ENCODE measurements at regions not wholly inside any gene's neighbourhood (a gene's known extent, or its start where the extent isn't known, plus 50 kb on each side); places are given as distances from the start of the nearest gene placed in this dataset.

DNA sequence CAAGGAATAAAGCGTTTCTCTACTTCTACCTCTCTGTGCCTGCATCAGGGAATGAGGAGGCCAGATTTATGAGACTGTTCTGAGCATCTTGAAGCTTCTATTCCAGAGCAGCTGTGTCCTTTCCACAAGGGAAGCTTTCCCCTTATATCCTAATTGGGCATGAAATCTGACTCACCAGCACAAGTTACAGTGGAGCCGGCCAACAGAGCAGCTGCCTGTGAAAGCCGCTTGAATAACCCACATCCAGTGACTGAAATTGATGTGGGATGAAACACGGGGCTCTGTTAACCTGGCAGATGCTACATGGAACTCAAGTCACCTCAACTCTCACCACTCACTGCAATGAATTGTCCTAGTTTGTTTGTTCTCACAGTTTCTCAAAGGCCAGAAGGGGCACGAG is 400.3 kb downstream of the TFAP2A start:
- TF ChIP-seq CTCF (IDR thresholded peaks at IDR 0.05): no peak
- TF ChIP-seq POLR2A (IDR thresholded peaks at IDR 0.05): no peak
